ENCODE measurements at regions not wholly inside any gene's neighbourhood (a gene's known extent, or its start where the extent isn't known, plus 50 kb on each side); places are given as distances from the start of the nearest gene placed in this dataset.

DNA sequence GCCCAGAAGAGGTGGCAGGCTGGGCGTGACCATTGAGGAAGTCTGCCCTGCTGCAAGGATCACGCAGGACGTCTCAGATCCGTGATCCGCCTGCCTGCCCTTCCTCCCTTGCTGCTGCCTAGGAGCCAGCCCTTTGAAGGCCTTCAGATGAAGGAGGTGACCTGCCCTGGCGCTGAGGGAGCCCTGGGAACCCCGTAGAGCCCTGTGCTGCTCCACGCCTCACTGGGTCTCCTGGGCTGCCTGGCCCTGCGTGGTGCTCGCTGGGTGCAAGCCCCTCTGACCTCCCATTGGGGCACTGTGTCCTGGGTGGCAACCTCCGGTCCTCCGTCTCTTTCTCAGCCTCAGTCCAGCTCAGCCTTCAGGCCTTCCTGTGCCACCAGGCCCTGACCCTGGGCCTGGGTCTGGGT, 295.3 kb upstream of the IRX4 start:
- Histone ChIP-seq H3K27ac (ENCODE audit: low read depth, low read length) (no peak overlapping the region), H3K27me3 (ENCODE audit: insufficient read depth, low read length) (no peaks in the 10 kb centered on the region), H3K4me1 (ENCODE audit: insufficient read depth, low read length) (no peaks in the 10 kb centered on the region), H3K36me3 (ENCODE audit: insufficient read depth, low read length) (no peaks in the 10 kb centered on the region), H3K4me3 (ENCODE audit: low read length in 2 of 2) (no peak overlapping the region), H3K9me3 (ENCODE audit: control insufficient read depth in 1 of 2, low read length in 2 of 2) (no peaks in the 10 kb centered on the region)
- CTCF ChIA-PET (ENCODE audit: partially characterized antibody) = no interaction called here
- no peak overlapping the region for H3K27ac Mint-ChIP-seq
- no peaks in the 10 kb centered on the region for H3K27me3 Mint-ChIP-seq
- intact Hi-C loops (cut with micrococcal nuclease) = no loop called here
- H3K9me3 Mint-ChIP-seq = no peaks in the 10 kb centered on the region
- DNase-seq = no peak
- no peaks in the 10 kb centered on the region for H3K36me3 Mint-ChIP-seq
- POLR2A ChIA-PET (ENCODE audit: partially characterized antibody) = no interaction called here
- H3K4me3 Mint-ChIP-seq = no peak overlapping the region
- no peaks in the 10 kb centered on the region for H3K4me1 Mint-ChIP-seq

- Histone ChIP-seq H3K9me3 (ENCODE audit: control insufficient read depth in 1 of 2, low read length in 2 of 2) (no peaks in the 10 kb centered on the region), H3K36me3 (ENCODE audit: insufficient read depth, low read length) (no peaks in the 10 kb centered on the region), H3K4me3 (ENCODE audit: low read length in 2 of 2) (no peak overlapping the region), H3K27me3 (ENCODE audit: insufficient read depth, low read length) (no peaks in the 10 kb centered on the region), H3K27ac (ENCODE audit: low read depth, low read length) (no peak overlapping the region), H3K4me1 (ENCODE audit: insufficient read depth, low read length) (no peaks in the 10 kb centered on the region)
- DNase-seq = no peak
- Mint-ChIP-seq H3K27ac (no peak overlapping the region), H3K4me1 (no peaks in the 10 kb centered on the region), H3K4me3 (no peak overlapping the region), H3K9me3 (no peaks in the 10 kb centered on the region), H3K27me3 (no peaks in the 10 kb centered on the region), H3K36me3 (no peaks in the 10 kb centered on the region)
- ChIA-PET POLR2A (ENCODE audit: partially characterized antibody) (no interaction called here), CTCF (ENCODE audit: partially characterized antibody) (no interaction called here)
- intact Hi-C loops (cut with micrococcal nuclease) = no loop called here
Observed at GRCh38 chr5:2177244-2177643, 294.5 kb upstream of the IRX4 start.

DNA sequence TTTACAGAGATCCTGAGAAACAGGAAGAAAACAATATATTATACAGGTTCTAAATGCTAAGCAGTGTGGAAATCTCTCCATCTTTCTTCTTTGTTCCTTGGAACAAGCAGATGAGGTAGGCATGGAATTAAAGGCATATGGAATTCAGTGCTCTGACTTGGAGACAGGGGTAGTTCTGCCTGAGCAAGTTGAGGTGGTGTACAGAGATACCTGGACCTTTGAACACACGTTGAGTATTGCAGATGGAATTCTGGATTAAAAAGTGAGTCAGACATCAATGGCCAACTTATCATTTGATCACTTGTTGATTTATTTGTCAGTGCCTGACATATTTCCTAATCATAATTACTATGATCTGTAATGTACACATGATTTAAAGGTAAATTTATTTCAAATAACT, 293.9 kb upstream of the IRX4 start:
- no peak for DNase-seq
- H3K36me3 ChIP-seq (ENCODE audit: insufficient read depth, low read length) = no peaks in the 10 kb centered on the region
- CTCF ChIA-PET (ENCODE audit: partially characterized antibody) = no interaction called here
- no peaks in the 10 kb centered on the region for H3K36me3 Mint-ChIP-seq
- H3K4me1 Mint-ChIP-seq = no peaks in the 10 kb centered on the region
- H3K27ac ChIP-seq (ENCODE audit: low read depth, low read length) = no peak overlapping the region
- intact Hi-C loops (cut with micrococcal nuclease) = no loop called here
- H3K27me3 ChIP-seq (ENCODE audit: insufficient read depth, low read length) = no peaks in the 10 kb centered on the region
- no peak overlapping the region for H3K27ac Mint-ChIP-seq
- no peaks in the 10 kb centered on the region for H3K9me3 ChIP-seq (ENCODE audit: control insufficient read depth in 1 of 2, low read length in 2 of 2)
- POLR2A ChIA-PET (ENCODE audit: partially characterized antibody) = no interaction called here
- no peaks in the 10 kb centered on the region for H3K9me3 Mint-ChIP-seq
- no peak overlapping the region for H3K4me3 ChIP-seq (ENCODE audit: low read length in 2 of 2)
- no peak overlapping the region for H3K4me3 Mint-ChIP-seq
- H3K4me1 ChIP-seq (ENCODE audit: insufficient read depth, low read length) = no peaks in the 10 kb centered on the region
- H3K27me3 Mint-ChIP-seq = no peaks in the 10 kb centered on the region

DNA sequence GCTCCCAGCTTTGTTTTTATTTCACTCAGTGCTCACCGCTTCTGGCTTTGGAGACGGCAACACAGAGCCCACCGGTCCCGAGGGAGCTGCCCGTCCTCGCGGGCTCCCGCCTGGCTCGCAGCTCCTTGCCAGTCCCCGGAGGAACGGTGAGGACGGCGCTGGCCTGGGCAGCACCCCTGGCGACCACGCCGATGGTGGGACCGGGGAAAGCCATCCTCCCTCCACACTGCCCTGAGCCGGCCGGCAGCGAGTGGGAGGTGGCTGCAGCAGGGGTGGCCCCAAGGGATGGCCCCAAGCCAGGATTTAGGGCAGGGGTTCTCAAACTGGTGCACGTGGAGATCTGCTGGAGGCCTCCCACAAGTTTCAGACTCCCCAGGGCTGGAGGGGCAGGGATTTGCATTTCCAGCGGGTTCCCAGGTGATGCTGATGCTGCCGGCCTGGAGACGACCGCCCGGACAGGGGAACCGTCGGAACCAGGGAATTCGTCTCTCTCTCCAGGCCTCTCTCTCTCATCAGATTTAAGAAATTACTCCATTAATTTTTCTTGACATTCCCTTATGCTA, 293.2 kb upstream of the IRX4 start:
- Mint-ChIP-seq H3K9me3 (no peaks in the 10 kb centered on the region), H3K27me3 (no peaks in the 10 kb centered on the region), H3K4me3 (no peak overlapping the region), H3K36me3 (no peaks in the 10 kb centered on the region), H3K27ac (no peak overlapping the region), H3K4me1 (no peaks in the 10 kb centered on the region)
- Histone ChIP-seq H3K36me3 (ENCODE audit: insufficient read depth, low read length) (no peaks in the 10 kb centered on the region), H3K27me3 (ENCODE audit: insufficient read depth, low read length) (no peaks in the 10 kb centered on the region), H3K27ac (ENCODE audit: low read depth, low read length) (no peak overlapping the region), H3K4me3 (ENCODE audit: low read length in 2 of 2) (no peak overlapping the region), H3K9me3 (ENCODE audit: control insufficient read depth in 1 of 2, low read length in 2 of 2) (no peaks in the 10 kb centered on the region), H3K4me1 (ENCODE audit: insufficient read depth, low read length) (no peaks in the 10 kb centered on the region)
- intact Hi-C loops (cut with micrococcal nuclease) = no loop called here
- POLR2A ChIA-PET (ENCODE audit: partially characterized antibody) = no interaction called here
- CTCF ChIA-PET (ENCODE audit: partially characterized antibody) = no interaction called here
- no peak for DNase-seq

DNA sequence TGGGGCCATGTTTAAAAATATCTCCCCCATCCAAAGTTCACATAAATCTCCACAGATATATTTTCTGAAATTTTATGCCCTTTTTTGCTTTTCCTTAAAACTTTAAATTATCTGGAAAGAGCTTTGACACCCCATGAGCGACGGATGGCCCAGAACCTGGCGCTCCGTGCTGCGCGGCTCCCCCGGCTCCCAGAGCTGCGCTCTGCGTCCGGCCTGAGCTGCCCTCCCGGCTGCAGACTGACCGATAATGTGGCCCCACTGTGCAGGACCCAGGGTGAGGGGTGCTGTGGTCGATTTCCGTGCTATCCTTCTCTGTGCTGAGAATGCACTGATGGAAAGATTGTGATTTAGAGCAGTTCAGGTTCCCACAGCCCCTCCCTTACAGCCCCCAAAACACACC, 292.3 kb upstream of the IRX4 start:
- Mint-ChIP-seq H3K4me3 (no peak overlapping the region), H3K36me3 (no peaks in the 10 kb centered on the region), H3K27me3 (no peaks in the 10 kb centered on the region), H3K27ac (no peak overlapping the region), H3K9me3 (no peaks in the 10 kb centered on the region), H3K4me1 (no peaks in the 10 kb centered on the region)
- no peaks in the 10 kb centered on the region for H3K36me3 ChIP-seq (ENCODE audit: insufficient read depth, low read length)
- POLR2A ChIA-PET (ENCODE audit: partially characterized antibody) = no interaction called here
- no peaks in the 10 kb centered on the region for H3K9me3 ChIP-seq (ENCODE audit: control insufficient read depth in 1 of 2, low read length in 2 of 2)
- no peaks in the 10 kb centered on the region for H3K27me3 ChIP-seq (ENCODE audit: insufficient read depth, low read length)
- H3K27ac ChIP-seq (ENCODE audit: low read depth, low read length) = no peak overlapping the region
- no peak overlapping the region for H3K4me3 ChIP-seq (ENCODE audit: low read length in 2 of 2)
- DNase-seq = no peak
- CTCF ChIA-PET (ENCODE audit: partially characterized antibody) = no interaction called here
- intact Hi-C loops (cut with micrococcal nuclease) = no loop called here
- no peaks in the 10 kb centered on the region for H3K4me1 ChIP-seq (ENCODE audit: insufficient read depth, low read length)

DNA sequence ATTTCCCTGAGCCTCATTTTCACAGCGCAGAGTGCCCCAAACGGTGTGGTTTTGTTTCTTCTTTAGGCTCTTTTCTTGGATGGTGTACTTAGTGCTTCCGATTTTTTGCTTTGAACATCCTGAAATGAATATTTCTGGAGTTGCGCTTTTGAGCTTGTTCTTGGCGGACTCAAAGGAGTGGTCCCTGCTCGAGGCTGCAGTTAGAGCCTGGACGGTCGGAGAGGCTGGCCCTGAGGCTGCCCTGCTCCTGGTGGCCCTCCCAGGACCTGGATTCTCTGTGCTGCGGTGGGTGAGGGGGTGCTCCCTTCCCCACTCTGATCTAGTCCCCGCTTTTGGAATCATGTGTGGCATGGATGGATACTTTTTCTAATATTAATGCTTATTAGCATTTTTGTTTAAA, 291.8 kb upstream of the IRX4 start:
- H3K36me3 Mint-ChIP-seq = no peaks in the 10 kb centered on the region
- Histone ChIP-seq H3K36me3 (ENCODE audit: insufficient read depth, low read length) (no peaks in the 10 kb centered on the region), H3K9me3 (ENCODE audit: control insufficient read depth in 1 of 2, low read length in 2 of 2) (no peaks in the 10 kb centered on the region), H3K4me1 (ENCODE audit: insufficient read depth, low read length) (no peaks in the 10 kb centered on the region), H3K27ac (ENCODE audit: low read depth, low read length) (no peak overlapping the region), H3K27me3 (ENCODE audit: insufficient read depth, low read length) (no peaks in the 10 kb centered on the region), H3K4me3 (ENCODE audit: low read length in 2 of 2) (no peak overlapping the region)
- DNase-seq = no peak
- POLR2A ChIA-PET (ENCODE audit: partially characterized antibody) = no interaction called here
- H3K9me3 Mint-ChIP-seq = no peaks in the 10 kb centered on the region
- no peaks in the 10 kb centered on the region for H3K27me3 Mint-ChIP-seq
- CTCF ChIA-PET (ENCODE audit: partially characterized antibody) = no interaction called here
- intact Hi-C loops (cut with micrococcal nuclease) = no loop called here
- no peak overlapping the region for H3K27ac Mint-ChIP-seq
- no peaks in the 10 kb centered on the region for H3K4me1 Mint-ChIP-seq
- no peak overlapping the region for H3K4me3 Mint-ChIP-seq

DNA sequence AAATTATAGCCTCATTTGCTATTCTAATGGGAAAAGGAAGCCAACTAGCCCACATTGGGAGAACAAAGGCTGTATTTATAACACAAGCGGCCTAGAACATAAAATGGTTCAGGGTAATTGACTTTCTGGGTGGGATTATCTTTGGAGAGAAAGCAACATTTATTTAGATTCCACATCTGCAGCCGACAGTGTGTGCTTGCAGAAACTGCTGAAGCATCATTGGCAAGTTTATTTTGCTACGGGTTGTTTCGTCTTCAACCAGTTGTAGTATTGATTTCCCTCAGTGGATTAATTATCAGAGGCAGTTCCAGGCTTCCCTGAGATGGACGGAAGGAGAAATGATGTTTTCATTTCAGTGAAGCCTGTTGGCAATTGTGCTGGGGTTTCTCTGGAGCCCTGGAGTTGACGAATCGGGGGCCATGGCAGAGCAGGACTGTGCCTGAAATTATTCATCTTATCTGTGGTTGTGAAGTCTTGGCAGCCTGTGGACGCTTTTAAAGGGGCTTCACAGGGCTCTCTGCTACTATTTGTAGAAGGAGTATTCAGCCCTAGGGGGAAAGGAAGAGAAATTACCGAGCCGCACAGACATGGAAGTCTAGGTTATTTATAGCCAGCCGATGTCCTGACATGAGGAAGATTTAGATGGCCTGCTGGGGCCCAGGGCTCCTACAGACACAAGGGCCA, 290.6 kb upstream of the IRX4 start:
- POLR2A ChIA-PET (ENCODE audit: partially characterized antibody) = no interaction called here
- CTCF ChIA-PET (ENCODE audit: partially characterized antibody) = no interaction called here

DNA sequence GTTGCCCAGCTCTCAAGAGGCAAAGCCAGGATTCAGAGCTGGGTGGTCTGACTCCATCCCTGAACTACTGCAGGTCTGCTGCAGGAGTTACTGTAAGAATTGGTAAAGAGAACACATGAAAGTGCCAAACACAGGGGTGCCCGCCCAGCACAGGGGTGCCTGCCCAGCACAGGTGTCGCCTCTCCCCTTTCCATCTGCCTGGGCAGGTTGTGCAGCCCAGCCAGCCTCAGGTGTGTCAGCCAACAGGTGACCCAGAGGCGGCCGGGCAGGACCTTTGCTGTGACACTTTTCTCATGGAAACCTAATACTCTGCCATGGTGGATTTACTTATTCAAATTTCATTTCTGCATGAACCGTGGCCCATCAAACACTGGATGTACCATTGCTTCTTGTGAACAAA, 289.7 kb upstream of the IRX4 start:
- no peak overlapping the region for H3K27ac Mint-ChIP-seq
- no peaks in the 10 kb centered on the region for H3K9me3 ChIP-seq (ENCODE audit: control insufficient read depth in 1 of 2, low read length in 2 of 2)
- H3K4me3 Mint-ChIP-seq = no peak overlapping the region
- H3K36me3 Mint-ChIP-seq = no peaks in the 10 kb centered on the region
- intact Hi-C loops (cut with micrococcal nuclease) = no loop called here
- H3K36me3 ChIP-seq (ENCODE audit: insufficient read depth, low read length) = no peaks in the 10 kb centered on the region
- H3K27me3 Mint-ChIP-seq = no peaks in the 10 kb centered on the region
- ChIA-PET CTCF (ENCODE audit: partially characterized antibody) (no interaction called here), POLR2A (ENCODE audit: partially characterized antibody) (no interaction called here)
- H3K4me1 ChIP-seq (ENCODE audit: insufficient read depth, low read length) = no peaks in the 10 kb centered on the region
- no peak for DNase-seq
- no peak overlapping the region for H3K27ac ChIP-seq (ENCODE audit: low read depth, low read length)
- no peaks in the 10 kb centered on the region for H3K9me3 Mint-ChIP-seq
- H3K4me3 ChIP-seq (ENCODE audit: low read length in 2 of 2) = no peak overlapping the region
- H3K27me3 ChIP-seq (ENCODE audit: insufficient read depth, low read length) = no peaks in the 10 kb centered on the region
- no peaks in the 10 kb centered on the region for H3K4me1 Mint-ChIP-seq

More for the DNA sequence above, 290.6 kb upstream of the IRX4 start:
- Histone ChIP-seq H3K36me3 (ENCODE audit: insufficient read depth, low read length) (no peaks in the 10 kb centered on the region), H3K27me3 (ENCODE audit: insufficient read depth, low read length) (no peaks in the 10 kb centered on the region), H3K9me3 (ENCODE audit: control insufficient read depth in 1 of 2, low read length in 2 of 2) (no peaks in the 10 kb centered on the region), H3K27ac (ENCODE audit: low read depth, low read length) (no peak overlapping the region), H3K4me3 (ENCODE audit: low read length in 2 of 2) (no peak overlapping the region), H3K4me1 (ENCODE audit: insufficient read depth, low read length) (no peaks in the 10 kb centered on the region)
- DNase-seq = no peak
- H3K4me3 Mint-ChIP-seq = no peak overlapping the region
- no peaks in the 10 kb centered on the region for H3K9me3 Mint-ChIP-seq
- no peaks in the 10 kb centered on the region for H3K36me3 Mint-ChIP-seq
- intact Hi-C loops (cut with micrococcal nuclease) = no loop called here
- H3K4me1 Mint-ChIP-seq = no peaks in the 10 kb centered on the region
- no peak overlapping the region for H3K27ac Mint-ChIP-seq
- no peaks in the 10 kb centered on the region for H3K27me3 Mint-ChIP-seq

Measured in CD4-positive, alpha-beta memory T cell (primary cell).